Right forelimb (tissue), 1 donor: ENCODE measurements at regions not wholly inside any gene's neighbourhood (a gene's known extent, or its start where the extent isn't known, plus 50 kb on each side); places are given as distances from the start of the nearest gene placed in this dataset.
A peak's percentile ranks its signal among the peaks of the same experiment; 100 is the strongest.

Source experiments
- DNase-seq: peaks from one replicate; pipeline ENCODE4 v3.0.0-alpha.2; 2018

DNA sequence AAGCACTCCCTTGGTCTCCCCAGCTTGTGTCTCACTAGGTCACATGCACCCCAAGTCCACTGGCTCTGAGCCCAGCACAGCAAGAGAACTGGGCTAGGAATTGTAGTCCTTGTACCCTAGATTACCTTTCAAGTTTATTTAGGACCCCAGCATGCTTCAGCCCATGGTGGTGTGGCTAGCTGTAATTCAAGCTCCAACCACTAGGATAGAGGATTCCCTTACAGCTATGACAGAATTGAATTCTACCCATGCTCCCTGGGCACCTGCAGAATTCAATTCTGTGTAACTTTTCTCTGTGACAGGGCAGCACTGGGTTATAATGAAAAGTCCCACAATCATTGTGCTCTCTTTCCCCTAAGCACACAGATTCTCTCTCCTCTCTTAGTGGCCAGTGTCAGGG is 253.8 kb upstream of the DMD start:
- DNase-seq: no peak

GRCh38 chrX:33457102-33457501 is 245.8 kb upstream of the DMD start:
- no peak for DNase-seq

DNA sequence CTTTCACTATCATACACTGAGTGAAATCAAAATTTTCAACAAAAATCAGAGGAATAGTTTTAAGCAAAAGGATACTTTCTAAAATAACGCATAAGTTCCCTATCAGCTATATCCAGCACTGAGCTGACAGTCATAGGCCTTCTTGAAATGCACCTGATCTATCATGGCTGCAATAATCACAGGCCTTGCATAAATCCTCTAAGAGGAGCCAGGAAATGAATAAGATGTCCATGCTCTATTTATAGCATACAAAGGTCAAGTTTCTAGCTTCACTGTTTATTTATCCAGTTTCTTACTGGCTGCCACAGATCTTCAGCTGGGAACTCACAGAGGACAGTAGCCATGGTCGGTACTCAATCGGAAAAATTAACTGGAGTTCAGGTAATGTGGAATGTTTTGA is 235.9 kb upstream of the DMD start:
- no peak for DNase-seq

- peak; percentile 67 for DNase-seq
Observed at GRCh38 chrX:33434256-33435092, 223.1 kb upstream of the DMD start.

DNA sequence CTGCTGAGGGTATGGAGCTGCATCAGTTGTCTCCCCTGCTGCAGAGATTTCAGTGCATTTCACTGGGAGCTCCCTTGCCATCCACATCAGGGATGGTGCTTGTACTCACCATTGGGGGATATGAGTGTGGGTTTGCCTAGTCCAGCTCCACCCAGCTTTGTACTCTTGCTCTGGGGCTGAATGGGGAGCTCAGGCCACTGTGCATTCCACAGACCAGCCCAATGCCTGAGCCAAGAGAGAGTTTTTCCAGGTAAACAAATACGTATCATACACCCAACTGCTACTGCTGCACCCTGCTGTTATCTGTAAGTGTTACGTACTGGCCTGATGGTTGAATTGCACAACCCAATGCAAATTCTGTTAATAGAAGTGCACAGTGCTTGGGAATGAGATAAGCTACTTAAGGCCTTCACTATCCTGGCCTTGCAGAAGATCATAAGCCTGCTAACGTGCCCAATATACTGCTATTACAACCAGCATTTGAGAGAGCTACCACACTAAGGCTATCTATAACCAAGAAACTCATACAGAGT is 205.0 kb upstream of the DMD start:
- no peak for DNase-seq

- no peak for DNase-seq
Observed at GRCh38 chrX:33415459-33415858, 204.1 kb upstream of the DMD start.

- no peak for DNase-seq
Observed at GRCh38 chrX:33385546-33385945, 174.2 kb upstream of the DMD start.

DNA sequence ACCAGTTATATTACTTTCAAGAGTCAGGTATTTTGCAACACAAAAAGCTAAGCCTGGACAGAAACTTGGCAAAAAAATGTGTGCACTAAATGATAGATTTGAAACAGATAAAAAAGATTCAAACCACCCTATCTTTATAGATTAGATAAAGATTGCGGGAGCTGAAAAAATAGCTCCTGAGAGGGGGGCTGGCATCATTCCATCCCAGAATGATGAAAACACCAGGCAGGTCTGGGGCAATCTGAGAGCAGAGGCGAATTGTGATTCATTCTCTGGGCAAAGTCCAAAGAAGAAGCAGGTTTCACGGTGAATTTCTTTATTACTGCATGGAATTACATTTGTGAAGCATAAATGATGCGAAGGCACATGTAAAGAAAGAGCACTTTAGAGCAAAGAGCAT is 168.5 kb upstream of the DMD start:
- no peak for DNase-seq

DNA sequence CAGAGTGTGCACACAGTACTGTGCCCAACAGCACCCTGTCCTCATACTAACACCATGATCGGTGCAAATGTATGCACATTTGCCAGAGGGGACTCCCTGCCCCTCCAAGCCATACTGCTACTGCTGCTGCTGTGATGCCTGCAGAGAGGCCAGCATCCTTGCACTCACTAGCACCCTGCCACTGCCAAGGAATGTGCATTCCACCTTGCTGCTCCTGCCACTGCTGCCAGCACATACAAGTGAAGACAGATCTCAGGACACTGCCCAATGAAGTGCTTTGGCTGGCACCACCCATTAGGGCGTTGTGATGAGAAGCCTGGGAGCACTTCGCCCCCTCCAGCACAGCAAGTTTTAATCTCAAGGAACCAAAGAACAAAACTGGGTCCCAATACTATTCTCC is 146.3 kb upstream of the DMD start:
- DNase-seq: no peak

DNA sequence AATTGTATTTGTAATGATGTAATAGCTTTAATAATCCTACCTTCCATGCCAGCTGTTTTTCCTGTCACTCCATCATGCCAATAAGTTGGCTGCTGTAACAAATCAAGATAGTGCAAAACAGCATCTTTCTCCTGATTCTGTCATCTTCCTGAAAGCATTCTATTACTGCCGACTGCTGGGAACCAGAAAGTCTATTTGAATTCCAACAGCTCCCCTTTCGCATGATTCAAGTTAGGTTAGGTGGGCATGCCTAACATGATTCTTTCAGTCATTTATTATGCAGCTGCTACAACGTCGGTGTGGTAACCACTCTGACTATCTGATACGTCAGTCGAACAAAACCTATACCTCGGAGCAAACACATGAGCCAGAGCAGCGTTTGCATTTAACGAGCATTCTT is 127.9 kb upstream of the DMD start:
- DNase-seq: peak; percentile 41

DNA sequence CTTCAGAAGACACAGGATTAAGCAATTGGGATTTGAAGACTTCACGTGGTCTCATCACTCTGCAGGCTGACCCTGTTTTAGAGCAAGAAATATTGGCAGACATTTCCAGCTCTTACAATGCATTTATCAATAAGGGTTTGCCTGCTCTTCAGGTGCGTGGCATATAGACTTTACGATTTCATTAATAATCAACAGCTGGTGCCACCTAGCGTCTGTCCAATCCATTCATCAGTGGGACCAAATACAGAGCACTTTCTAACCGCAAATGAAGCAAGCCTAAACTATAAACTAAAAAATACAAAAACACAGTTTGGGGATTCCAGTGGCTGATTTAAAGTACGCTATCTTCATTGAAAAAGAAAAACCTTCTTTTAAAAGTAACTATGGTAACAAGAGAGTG is 125.4 kb upstream of the DMD start:
- no peak for DNase-seq

DNA sequence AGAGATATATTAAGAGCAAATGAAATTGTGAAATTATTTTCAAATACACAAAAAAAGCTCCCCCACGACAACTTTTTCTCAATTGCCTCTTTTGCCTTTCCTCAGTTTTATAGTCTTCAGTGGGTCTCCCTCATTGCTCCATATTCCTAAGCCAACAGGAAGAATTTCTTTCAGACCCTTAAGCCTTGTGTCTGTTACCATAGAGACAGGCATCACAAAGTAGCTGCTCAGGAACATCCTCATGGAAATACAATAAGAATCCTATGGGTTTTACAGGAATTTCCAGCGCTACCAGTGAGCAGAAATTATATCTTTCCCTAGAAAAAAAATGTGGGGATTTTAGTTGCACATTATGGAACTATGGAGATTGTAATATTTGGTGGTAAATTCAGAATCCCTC is 121.9 kb upstream of the DMD start:
- no peak for DNase-seq

- no peak for DNase-seq
Observed at GRCh38 chrX:33330798-33331197, 119.4 kb upstream of the DMD start.

- DNase-seq: no peak
Observed at GRCh38 chrX:33324099-33324498, 112.8 kb upstream of the DMD start.

DNA sequence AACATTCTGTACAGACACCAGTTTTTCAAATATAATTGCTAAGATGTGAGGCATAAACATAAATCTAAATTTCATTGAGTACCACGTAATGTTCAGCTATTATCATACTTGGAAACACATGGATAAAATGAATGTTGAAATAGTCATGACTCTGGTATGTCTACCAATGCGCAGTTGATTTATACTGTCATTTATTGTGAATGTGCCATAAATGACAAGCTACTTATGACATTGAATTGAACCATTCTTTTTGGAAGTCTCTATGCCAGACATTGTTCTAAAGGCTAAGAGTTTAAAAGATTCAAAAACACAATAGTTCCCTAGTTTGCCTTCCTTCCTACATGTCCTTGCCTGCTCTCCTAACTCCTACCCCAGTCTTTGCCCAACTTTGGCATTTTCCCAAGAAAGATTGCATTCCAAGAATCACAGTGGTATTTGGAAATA is 96.6 kb upstream of the DMD start:
- no peak for DNase-seq

DNA sequence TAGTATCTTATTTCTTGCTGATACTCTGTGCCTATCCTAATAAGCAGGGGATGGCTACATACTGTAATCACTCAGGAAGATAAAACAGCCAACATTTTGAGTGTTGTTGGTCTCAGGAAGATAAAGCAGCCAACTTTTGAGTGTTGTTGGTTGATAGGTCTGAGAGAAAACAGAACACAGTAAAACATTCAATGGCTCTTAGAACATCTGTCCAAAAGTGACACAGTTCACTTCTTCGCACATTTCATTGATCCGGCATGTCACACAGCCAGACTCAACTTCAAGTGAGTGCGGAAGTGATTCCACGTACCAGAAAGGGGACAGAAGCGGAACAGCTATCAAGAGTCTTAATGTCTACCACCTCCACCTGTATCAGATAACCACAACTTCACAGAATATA is 87.3 kb upstream of the DMD start:
- DNase-seq: no peak

DNA sequence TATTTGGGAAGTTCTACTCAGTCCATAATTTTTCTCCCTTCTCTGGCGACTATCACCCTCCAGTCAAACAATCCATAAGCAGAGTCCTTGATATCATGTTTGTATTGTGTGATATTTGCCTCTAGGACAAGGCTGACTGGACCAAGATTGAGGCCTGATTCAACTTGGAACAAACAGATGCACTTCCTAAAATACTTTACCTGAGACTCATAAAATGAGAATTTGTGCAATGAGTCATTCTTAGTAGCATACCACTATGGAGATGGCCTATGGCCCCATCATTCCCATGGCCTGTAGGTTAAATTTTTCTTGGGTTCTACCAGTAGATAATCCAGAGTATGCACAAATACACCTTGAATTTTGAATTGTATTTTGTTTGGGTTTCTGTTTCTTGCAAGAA is 74.2 kb upstream of the DMD start:
- no peak for DNase-seq

- no peak for DNase-seq
Observed at GRCh38 chrX:33277046-33277445, 65.7 kb upstream of the DMD start.

- no peak for DNase-seq
Observed at GRCh38 chrX:33273535-33273934, 62.2 kb upstream of the DMD start.

DNA sequence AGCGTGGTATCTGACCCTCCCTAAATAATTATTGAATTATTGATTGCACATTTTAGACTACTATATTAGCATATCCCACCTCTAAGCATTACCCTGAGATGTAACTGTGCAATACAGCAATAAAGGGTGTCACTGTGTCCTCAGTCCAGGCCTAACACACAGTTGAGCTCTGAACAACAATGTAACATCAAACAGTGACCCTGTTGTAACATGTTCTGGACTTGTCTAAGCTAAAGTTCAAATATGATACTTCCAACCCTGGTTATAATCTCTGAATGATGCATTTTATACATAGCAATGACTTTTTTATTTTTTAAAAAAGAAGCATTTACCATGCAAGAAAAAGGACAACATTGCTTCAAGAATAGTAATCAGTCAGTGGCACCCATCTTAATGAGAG is 61.6 kb upstream of the DMD start:
- no peak for DNase-seq
